ENCODE measurements at regions not wholly inside any gene's neighbourhood (a gene's known extent, or its start where the extent isn't known, plus 50 kb on each side); places are given as distances from the start of the nearest gene placed in this dataset.

- Histone ChIP-seq H3K27me3 (replicated peaks; ENCODE audit: insufficient read depth) (no peaks in the 10 kb centered on the region), H3K9me3 (no peaks in the 10 kb centered on the region), H3K36me3 (no peaks in the 10 kb centered on the region), H3K4me1 (ENCODE audit: control insufficient read depth in 1 of 2, low read depth in 2 of 2) (no peaks in the 10 kb centered on the region), H3K27ac (no peak overlapping the region), H3K4me3 (no peak overlapping the region)
- DNase-seq (ENCODE audit: low spot score) (no peak), ATAC-seq (ENCODE audit: insufficient number of reproducible peaks, low FRiP score, low read depth) (no peak)
- no peak for TF ChIP-seq CTCF (IDR thresholded peaks at IDR 0.05)
Measured at GRCh38 chr6:145241039-145241438, 494.3 kb downstream of the EPM2A start.

- DNase-seq (ENCODE audit: low spot score) (no peak), ATAC-seq (ENCODE audit: insufficient number of reproducible peaks, low FRiP score, low read depth) (no peak)
- H3K27me3 ChIP-seq (replicated peaks; ENCODE audit: insufficient read depth): no peaks in the 10 kb centered on the region
Measured at GRCh38 chr6:145241721-145242120, 493.6 kb downstream of the EPM2A start.

GRCh38 chr6:145244349-145245100 is 490.8 kb downstream of the EPM2A start:
- Histone ChIP-seq H3K4me3 (no peak overlapping the region), H3K4me1 (ENCODE audit: control insufficient read depth in 1 of 2, low read depth in 2 of 2) (no peaks in the 10 kb centered on the region), H3K27me3 (replicated peaks; ENCODE audit: insufficient read depth) (no peaks in the 10 kb centered on the region), H3K27ac (no peak overlapping the region), H3K9me3 (no peaks in the 10 kb centered on the region), H3K36me3 (no peaks in the 10 kb centered on the region)
- no peak for TF ChIP-seq CTCF (IDR thresholded peaks at IDR 0.05)
- no peak for DNase-seq (ENCODE audit: low spot score)
- no peak for ATAC-seq (ENCODE audit: insufficient number of reproducible peaks, low FRiP score, low read depth)

More at GRCh38 chr6:145241721-145242120, 493.6 kb downstream of the EPM2A start:
- Histone ChIP-seq H3K9me3 (no peaks in the 10 kb centered on the region), H3K4me3 (no peak overlapping the region), H3K4me1 (ENCODE audit: control insufficient read depth in 1 of 2, low read depth in 2 of 2) (no peaks in the 10 kb centered on the region), H3K36me3 (no peaks in the 10 kb centered on the region), H3K27ac (no peak overlapping the region)
- no peak for TF ChIP-seq CTCF (IDR thresholded peaks at IDR 0.05)

GRCh38 chr6:145245119-145245518 is 490.2 kb downstream of the EPM2A start:
- Histone ChIP-seq H3K27me3 (replicated peaks; ENCODE audit: insufficient read depth) (no peaks in the 10 kb centered on the region), H3K9me3 (no peaks in the 10 kb centered on the region), H3K36me3 (no peaks in the 10 kb centered on the region), H3K4me3 (no peak overlapping the region), H3K27ac (no peak overlapping the region), H3K4me1 (ENCODE audit: control insufficient read depth in 1 of 2, low read depth in 2 of 2) (no peaks in the 10 kb centered on the region)
- TF ChIP-seq CTCF (IDR thresholded peaks at IDR 0.05): no peak
- ATAC-seq (ENCODE audit: insufficient number of reproducible peaks, low FRiP score, low read depth) (no peak), DNase-seq (ENCODE audit: low spot score) (no peak)

GRCh38 chr6:145247692-145248419 is 487.5 kb downstream of the EPM2A start:
- Histone ChIP-seq H3K4me1 (ENCODE audit: control insufficient read depth in 1 of 2, low read depth in 2 of 2) (no peaks in the 10 kb centered on the region), H3K27me3 (replicated peaks; ENCODE audit: insufficient read depth) (no peaks in the 10 kb centered on the region), H3K27ac (no peak overlapping the region), H3K4me3 (no peak overlapping the region), H3K36me3 (no peaks in the 10 kb centered on the region), H3K9me3 (no peaks in the 10 kb centered on the region)
- DNase-seq (ENCODE audit: low spot score) (no peak), ATAC-seq (ENCODE audit: insufficient number of reproducible peaks, low FRiP score, low read depth) (no peak)
- no peak for TF ChIP-seq CTCF (IDR thresholded peaks at IDR 0.05)
